ENCODE measurements at regions not wholly inside any gene's neighbourhood (a gene's known extent, or its start where the extent isn't known, plus 50 kb on each side); places are given as distances from the start of the nearest gene placed in this dataset.

- CTCF ChIA-PET = no interaction called here
- Mint-ChIP-seq H3K36me3 (ENCODE audit: insufficient read depth, unreplicated experiment) (no peaks in the 10 kb centered on the region), H3K27me3 (ENCODE audit: unreplicated experiment) (no peaks in the 10 kb centered on the region), H3K4me1 (ENCODE audit: low read depth, unreplicated experiment) (peaks cover 22% of the 10 kb centered on the region), H3K9me3 (ENCODE audit: low read depth, unreplicated experiment) (no peaks in the 10 kb centered on the region), H3K27ac (ENCODE audit: unreplicated experiment) (no peak overlapping the region), H3K4me3 (ENCODE audit: low read depth, unreplicated experiment) (no peak overlapping the region)
- DNase-seq = no peak
- BruUV-seq (replicated peaks) = no TSS peak
- no peak for TF ChIP-seq CTCF (IDR thresholded peaks at IDR 0.05; ENCODE audit: unreplicated experiment)
- intact Hi-C loops (cut with micrococcal nuclease; ENCODE audit: unreplicated experiment) = loop anchor here (10.0 kb wide), 1 partner anchor 566 kb away; no protein-coding TSS in a partner anchor
These were observed 161.0 kb downstream of the ALX1 start for GRCh38 chr12:85441025-85441424.

DNA sequence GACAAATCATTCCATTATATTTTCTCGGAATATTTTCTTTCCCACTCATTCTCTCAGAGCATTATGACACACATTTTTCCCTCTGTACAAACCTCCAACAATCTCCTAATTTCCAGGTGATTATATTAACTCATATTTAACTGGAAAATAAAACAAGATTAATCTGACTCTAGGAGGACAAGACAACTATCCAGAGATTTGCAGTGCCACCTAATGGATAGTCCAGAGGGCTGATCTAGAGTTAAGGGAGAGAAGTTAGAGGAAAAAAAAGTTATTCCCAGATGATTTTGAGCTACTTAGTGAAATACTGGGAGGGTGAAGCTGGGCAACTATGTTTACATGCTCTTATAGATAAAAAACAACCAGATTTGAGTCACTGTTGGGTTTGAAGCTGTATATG lies 161.7 kb downstream of the ALX1 start:
- Mint-ChIP-seq H3K4me1 (ENCODE audit: low read depth, unreplicated experiment) (peaks cover 22% of the 10 kb centered on the region), H3K36me3 (ENCODE audit: insufficient read depth, unreplicated experiment) (no peaks in the 10 kb centered on the region), H3K27ac (ENCODE audit: unreplicated experiment) (no peak overlapping the region), H3K9me3 (ENCODE audit: low read depth, unreplicated experiment) (no peaks in the 10 kb centered on the region), H3K27me3 (ENCODE audit: unreplicated experiment) (no peaks in the 10 kb centered on the region), H3K4me3 (ENCODE audit: low read depth, unreplicated experiment) (no peak overlapping the region)
- CTCF ChIA-PET = no interaction called here
- no peak for DNase-seq
- intact Hi-C loops (cut with micrococcal nuclease; ENCODE audit: unreplicated experiment) = loop anchor here (10.0 kb wide), 1 partner anchor 567 kb away; no protein-coding TSS in a partner anchor
- no TSS peak for BruUV-seq (replicated peaks)
- TF ChIP-seq CTCF (IDR thresholded peaks at IDR 0.05; ENCODE audit: unreplicated experiment) = no peak

DNA sequence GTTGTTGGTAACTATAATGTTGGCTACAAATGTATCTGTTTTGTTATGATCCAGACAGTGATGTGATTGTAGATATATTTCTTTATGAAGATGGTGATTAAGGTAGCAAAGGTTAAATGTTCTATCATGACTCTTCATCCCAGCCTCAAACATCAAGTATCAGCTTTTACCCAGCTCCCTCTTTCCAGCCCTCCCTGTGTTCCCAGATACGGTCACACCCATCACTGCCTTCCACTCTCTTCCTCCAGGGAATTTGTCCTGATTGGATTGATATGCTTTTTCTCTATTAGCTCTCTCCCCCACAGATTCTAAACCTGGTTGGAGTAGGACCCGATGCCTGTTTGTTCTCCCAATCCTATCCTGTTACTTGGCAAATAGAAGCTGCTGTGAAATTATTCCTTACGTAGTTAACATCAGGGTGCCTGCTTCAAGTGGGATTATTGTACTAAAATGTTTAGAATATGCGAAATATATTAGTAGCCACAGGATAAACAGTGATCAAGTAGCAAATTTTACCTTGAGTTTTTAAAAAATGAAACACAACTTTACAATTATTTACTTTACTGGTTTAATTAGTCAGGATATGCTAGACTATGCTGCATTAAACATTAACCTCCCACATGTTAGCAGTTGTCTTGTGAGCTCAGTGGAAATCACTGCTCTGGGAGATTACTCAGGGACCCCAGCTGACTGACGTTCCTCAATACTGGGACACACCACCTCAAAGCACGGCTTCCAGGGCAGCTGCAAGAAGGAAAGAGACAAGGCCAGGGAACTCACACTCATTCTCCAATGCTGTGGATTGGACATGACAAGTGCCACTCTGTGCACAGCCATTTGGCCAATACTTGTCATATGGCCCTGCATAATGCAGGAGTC lies 165.3 kb downstream of the ALX1 start:
- Mint-ChIP-seq H3K36me3 (ENCODE audit: insufficient read depth, unreplicated experiment) (no peaks in the 10 kb centered on the region), H3K9me3 (ENCODE audit: low read depth, unreplicated experiment) (no peaks in the 10 kb centered on the region), H3K27ac (ENCODE audit: unreplicated experiment) (no peak overlapping the region), H3K4me3 (ENCODE audit: low read depth, unreplicated experiment) (no peak overlapping the region), H3K4me1 (ENCODE audit: low read depth, unreplicated experiment) (peaks cover 13% of the 10 kb centered on the region), H3K27me3 (ENCODE audit: unreplicated experiment) (no peaks in the 10 kb centered on the region)
- no TSS peak for BruUV-seq (replicated peaks)
- intact Hi-C loops (cut with micrococcal nuclease; ENCODE audit: unreplicated experiment) = loop anchor here (10.0 kb wide), 1 partner anchor 570 kb away; no protein-coding TSS in a partner anchor
- TF ChIP-seq CTCF (IDR thresholded peaks at IDR 0.05; ENCODE audit: unreplicated experiment) = no peak
- DNase-seq = peak; percentile 24
- CTCF ChIA-PET = interaction anchor here (0.8 to 1.5 kb wide), 4 partner anchors 9 to 470 kb away, joined by 3 to 5 read pairs (median 4); no protein-coding TSS in a partner anchor

- DNase-seq = no peak
- Mint-ChIP-seq H3K27me3 (ENCODE audit: unreplicated experiment) (no peaks in the 10 kb centered on the region), H3K4me3 (ENCODE audit: low read depth, unreplicated experiment) (no peak overlapping the region), H3K27ac (ENCODE audit: unreplicated experiment) (no peak overlapping the region), H3K9me3 (ENCODE audit: low read depth, unreplicated experiment) (no peaks in the 10 kb centered on the region), H3K36me3 (ENCODE audit: insufficient read depth, unreplicated experiment) (no peaks in the 10 kb centered on the region), H3K4me1 (ENCODE audit: low read depth, unreplicated experiment) (peaks cover 13% of the 10 kb centered on the region)
- no peak for TF ChIP-seq CTCF (IDR thresholded peaks at IDR 0.05; ENCODE audit: unreplicated experiment)
- CTCF ChIA-PET = interaction anchor here (0.8 to 1.2 kb wide), 6 partner anchors 13 to 373 kb away, joined by 3 to 13 read pairs (median 6); no protein-coding TSS in a partner anchor
- intact Hi-C loops (cut with micrococcal nuclease; ENCODE audit: unreplicated experiment) = loop anchor here (1.0 to 10.0 kb wide), 4 partner anchors 23 to 573 kb away; no protein-coding TSS in a partner anchor
- BruUV-seq (replicated peaks) = no TSS peak
These were observed 168.0 kb downstream of the ALX1 start for GRCh38 chr12:85448031-85448430.

Data from Calu3 (cell line).